Liver (tissue), 3 donors: ENCODE measurements at regions not wholly inside any gene's neighbourhood (a gene's known extent, or its start where the extent isn't known, plus 50 kb on each side); places are given as distances from the start of the nearest gene placed in this dataset.

Experiments
- CTCF ChIP-seq: fragments of 150-350 bp; IDR thresholded peaks from 2 replicates; pipeline ENCODE4 v1.5.1; 2017; ENCODE audit warnings: improper control_type of control experiment, low read depth, low read length; ENCODE audit not compliant: missing input control
- GABPA ChIP-seq, 2 donors: IDR thresholded peaks in 1 of 2; conservative IDR thresholded peaks in 1 of 2; 2 replicates each; pipeline ENCODE4 v1.6.1; 2016; ENCODE audit warnings: antibody characterized with exemption in 2 of 2, mild to moderate bottlenecking in 1 of 2, moderate library complexity in 1 of 2
- JUND ChIP-seq, 2 donors: IDR thresholded peaks; 2 replicates each; pipeline ENCODE4 v1.6.1; 2016; ENCODE audit warnings: antibody characterized with exemption in 2 of 2
- YY1 ChIP-seq: IDR thresholded peaks from 2 replicates; pipeline ENCODE4 v1.6.1; 2016; ENCODE audit warnings: antibody characterized with exemption, mild to moderate bottlenecking
- donor health status: healthy.
- donor health status: healthy.

- no peak for TF ChIP-seq CTCF
- TF ChIP-seq JUND (IDR thresholded peaks at IDR 0.05): no peak
- TF ChIP-seq YY1: no peak
- TF ChIP-seq GABPA (IDR thresholded peaks at IDR 0.05 in 1 of 2, conservative IDR thresholded peaks at IDR 0.05 in 1 of 2): no peak
Observed at GRCh38 chr9:22731786-22732185, 285.2 kb downstream of the DMRTA1 start.
